ENCODE measurements at regions not wholly inside any gene's neighbourhood (a gene's known extent, or its start where the extent isn't known, plus 50 kb on each side); places are given as distances from the start of the nearest gene placed in this dataset.

- Histone ChIP-seq H3K4me2 (ENCODE audit: low read depth, low read length, poor library complexity, severe bottlenecking) (no peak overlapping the region), H3K9me2 (replicated peaks; ENCODE audit: low read depth, low read length) (no peaks in the 10 kb centered on the region), H3K9me3 (ENCODE audit: insufficient read depth, low read depth, low read length) (no peaks in the 10 kb centered on the region), H3K36me3 (ENCODE audit: insufficient read depth, low read length) (no peaks in the 10 kb centered on the region), H3K79me2 (ENCODE audit: insufficient read depth, low read length) (no peaks in the 10 kb centered on the region), H4K20me1 (ENCODE audit: insufficient read depth, low read length, poor library complexity, severe bottlenecking) (no peaks in the 10 kb centered on the region), H2AFZ (ENCODE audit: low read length) (no peak overlapping the region), H3F3A (ENCODE audit: low read depth) (no peaks in the 10 kb centered on the region), H3K27me3 (ENCODE audit: insufficient read depth, low read length, poor library complexity, severe bottlenecking) (no peaks in the 10 kb centered on the region), H3K4me1 (ENCODE audit: insufficient read depth, low read length, poor library complexity, severe bottlenecking) (no peaks in the 10 kb centered on the region), H3K9ac (ENCODE audit: low read depth, low read length, poor library complexity, severe bottlenecking) (no peak overlapping the region), H3K4me3 (ENCODE audit: low read length, poor library complexity, severe bottlenecking) (no peak overlapping the region)
- no peak for TF ChIP-seq CTCF (conservative IDR thresholded peaks at IDR 0.05; ENCODE audit: low read length)
- no peak for TF ChIP-seq EZH2phosphoT487 (IDR thresholded peaks at IDR 0.05; ENCODE audit: borderline replicate concordance)
Measured at GRCh38 chr10:108411206-108411605, 1246.7 kb upstream of the SORCS1 start.

- Histone ChIP-seq H3K4me3 (ENCODE audit: low read length, poor library complexity, severe bottlenecking) (no peak overlapping the region), H3K9me3 (ENCODE audit: insufficient read depth, low read depth, low read length) (no peaks in the 10 kb centered on the region), H3K9ac (ENCODE audit: low read depth, low read length, poor library complexity, severe bottlenecking) (no peak overlapping the region), H3K4me1 (ENCODE audit: insufficient read depth, low read length, poor library complexity, severe bottlenecking) (no peaks in the 10 kb centered on the region), H3K27me3 (ENCODE audit: insufficient read depth, low read length, poor library complexity, severe bottlenecking) (no peaks in the 10 kb centered on the region), H3K4me2 (ENCODE audit: low read depth, low read length, poor library complexity, severe bottlenecking) (no peak overlapping the region), H3K79me2 (ENCODE audit: insufficient read depth, low read length) (no peaks in the 10 kb centered on the region), H3K9me2 (replicated peaks; ENCODE audit: low read depth, low read length) (no peaks in the 10 kb centered on the region), H2AFZ (ENCODE audit: low read length) (no peak overlapping the region), H3K36me3 (ENCODE audit: insufficient read depth, low read length) (no peaks in the 10 kb centered on the region), H4K20me1 (ENCODE audit: insufficient read depth, low read length, poor library complexity, severe bottlenecking) (no peaks in the 10 kb centered on the region), H3F3A (ENCODE audit: low read depth) (no peaks in the 10 kb centered on the region)
- no peak for TF ChIP-seq EZH2phosphoT487 (IDR thresholded peaks at IDR 0.05; ENCODE audit: borderline replicate concordance)
- TF ChIP-seq CTCF (conservative IDR thresholded peaks at IDR 0.05; ENCODE audit: low read length): no peak
Measured at GRCh38 chr10:108410236-108410635, 1245.7 kb upstream of the SORCS1 start.

GRCh38 chr10:108409306-108409705, 1244.8 kb upstream of the SORCS1 start:
- Histone ChIP-seq H3K9ac (ENCODE audit: low read depth, low read length, poor library complexity, severe bottlenecking) (no peak overlapping the region), H3K4me3 (ENCODE audit: low read length, poor library complexity, severe bottlenecking) (no peak overlapping the region), H3K9me3 (ENCODE audit: insufficient read depth, low read depth, low read length) (no peaks in the 10 kb centered on the region), H3K9me2 (replicated peaks; ENCODE audit: low read depth, low read length) (no peaks in the 10 kb centered on the region), H3K4me2 (ENCODE audit: low read depth, low read length, poor library complexity, severe bottlenecking) (no peak overlapping the region), H3K36me3 (ENCODE audit: insufficient read depth, low read length) (no peaks in the 10 kb centered on the region), H4K20me1 (ENCODE audit: insufficient read depth, low read length, poor library complexity, severe bottlenecking) (no peaks in the 10 kb centered on the region), H2AFZ (ENCODE audit: low read length) (no peak overlapping the region), H3K4me1 (ENCODE audit: insufficient read depth, low read length, poor library complexity, severe bottlenecking) (no peaks in the 10 kb centered on the region), H3K79me2 (ENCODE audit: insufficient read depth, low read length) (no peaks in the 10 kb centered on the region), H3F3A (ENCODE audit: low read depth) (no peaks in the 10 kb centered on the region), H3K27me3 (ENCODE audit: insufficient read depth, low read length, poor library complexity, severe bottlenecking) (no peaks in the 10 kb centered on the region)
- TF ChIP-seq CTCF (conservative IDR thresholded peaks at IDR 0.05; ENCODE audit: low read length) (no peak), EZH2phosphoT487 (IDR thresholded peaks at IDR 0.05; ENCODE audit: borderline replicate concordance) (no peak)

Measured in Loucy (cell line).